ENCODE measurements at regions not wholly inside any gene's neighbourhood (a gene's known extent, or its start where the extent isn't known, plus 50 kb on each side); places are given as distances from the start of the nearest gene placed in this dataset.

- no peak overlapping the region for H2AFZ ChIP-seq (ENCODE audit: low read length)
- no CpG with 5 or more reads among the region's 5 CpGs for WGBS (ENCODE audit: extremely low coverage, insufficient read length, low lambda C conversion rate)
- Mint-ChIP-seq H3K27me3 (ENCODE audit: low read depth) (no peaks in the 10 kb centered on the region; the same call in 1 of the 2 replicates), H3K27ac (no peak overlapping the region), H3K9me3 (no peaks in the 10 kb centered on the region; a peak in 1 of 5 replicates), H3K36me3 (ENCODE audit: insufficient read depth in 1 of 3, low read depth in 3 of 3) (no peaks in the 10 kb centered on the region), H3K4me1 (peaks cover 10 to 11% of the 10 kb centered on the region in 2 experiments), H3K4me3 (no peak overlapping the region)
- H3K56ac ChIP-seq (ENCODE audit: insufficient read length, low read depth, low read length), result no peak overlapping the region
- H3K4me1 ChIP-seq (ENCODE audit: insufficient read depth, low read length), result no peaks in the 10 kb centered on the region
- no peaks in the 10 kb centered on the region for H4K20me1 ChIP-seq (ENCODE audit: control insufficient read depth, insufficient read depth, insufficient read length)
- H3K18ac ChIP-seq (ENCODE audit: insufficient read length, low read depth, low read length), result no peak overlapping the region
- no peak overlapping the region for H4K8ac ChIP-seq (replicated peaks; ENCODE audit: insufficient read length, low read depth, low read length)
- H3K9me3 ChIP-seq (ENCODE audit: control insufficient read depth, low read depth, low read length), result no peaks in the 10 kb centered on the region
- H3K79me2 ChIP-seq (ENCODE audit: insufficient read depth, low read length), result no peaks in the 10 kb centered on the region
- H3K4me2 ChIP-seq (ENCODE audit: insufficient read depth, insufficient read length, low read length), result no peak overlapping the region
- no peaks in the 10 kb centered on the region for H3K27me3 ChIP-seq (ENCODE audit: insufficient read depth, low read length)
- no peak overlapping the region for H2BK15ac ChIP-seq (ENCODE audit: low read depth, low read length)
- H2BK12ac ChIP-seq (ENCODE audit: insufficient read length, low read depth, low read length), result no peak overlapping the region
- H2BK120ac ChIP-seq (ENCODE audit: low read depth, low read length, poor library complexity, severe bottlenecking), result no peak overlapping the region
- no peak overlapping the region for H2BK20ac ChIP-seq (ENCODE audit: low read depth, low read length, poor library complexity, severe bottlenecking)
- no peak overlapping the region for H3K23ac ChIP-seq (ENCODE audit: insufficient read length, low read depth, low read length)
- no peaks in the 10 kb centered on the region for H3K23me2 ChIP-seq (ENCODE audit: insufficient read length, low read depth, low read length, poor library complexity, severe bottlenecking)
- H4K5ac ChIP-seq (ENCODE audit: insufficient read length, low read depth, low read length), result no peak overlapping the region
- DNase-seq, result no peak
- no peak overlapping the region for H3K14ac ChIP-seq (ENCODE audit: insufficient read depth, low read length)
- no peak overlapping the region for H2AK5ac ChIP-seq (ENCODE audit: insufficient read length, low read length)
- no peak overlapping the region for H3T11ph ChIP-seq (ENCODE audit: low read length)
- no peak overlapping the region for H3K4ac ChIP-seq (ENCODE audit: low read depth, low read length)
- TF ChIP-seq CTCF (conservative IDR thresholded peaks at IDR 0.05), result no peak
- no peak overlapping the region for H2BK5ac ChIP-seq (ENCODE audit: insufficient read length, low read length)
- no peak overlapping the region for H3K27ac ChIP-seq (ENCODE audit: insufficient read length, low read depth, low read length)
- no peak overlapping the region for H3K9ac ChIP-seq (ENCODE audit: extremely low read depth, insufficient read length, low read length)
- no peak overlapping the region for H4K91ac ChIP-seq (ENCODE audit: insufficient read length, low read depth, low read length)
- H3K79me1 ChIP-seq (ENCODE audit: insufficient read depth, low read depth, low read length, poor library complexity, severe bottlenecking), result no peaks in the 10 kb centered on the region
Observed at GRCh38 chr3:40885430-40885829, 313.9 kb upstream of the CTNNB1 start.

Data from H9 (cell line).